Osteocyte (in vitro differentiated cells): ENCODE measurements at regions not wholly inside any gene's neighbourhood (a gene's known extent, or its start where the extent isn't known, plus 50 kb on each side); places are given as distances from the start of the nearest gene placed in this dataset.

Experiments used
- DNase-seq: peaks from one replicate; pipeline ENCODE4 v3.0.0; 2021; ENCODE audit warnings: mixed read lengths; ENCODE audit not compliant: unreplicated experiment; ENCODE audit errors: extremely low spot score
- H3K27ac Mint-ChIP-seq: one replicate; pipeline ENCODE4 v1.8.0; 2021; ENCODE audit warnings: mild to moderate bottlenecking, mixed read lengths; ENCODE audit not compliant: unreplicated experiment
- H3K27me3 Mint-ChIP-seq: one replicate; pipeline ENCODE4 v1.8.0; 2021; ENCODE audit warnings: mixed read lengths; ENCODE audit not compliant: unreplicated experiment
- H3K36me3 Mint-ChIP-seq: one replicate; pipeline ENCODE4 v1.8.0; 2021; ENCODE audit warnings: mixed read lengths; ENCODE audit not compliant: unreplicated experiment
- H3K4me1 Mint-ChIP-seq: one replicate; pipeline ENCODE4 v1.8.0; 2021; ENCODE audit warnings: mixed read lengths; ENCODE audit not compliant: unreplicated experiment
- H3K4me3 Mint-ChIP-seq: one replicate; pipeline ENCODE4 v1.8.0; 2021; ENCODE audit warnings: mild to moderate bottlenecking, moderate library complexity, mixed read lengths; ENCODE audit not compliant: unreplicated experiment
- H3K9me3 Mint-ChIP-seq: one replicate; pipeline ENCODE4 v1.8.0; 2021; ENCODE audit warnings: mixed read lengths; ENCODE audit not compliant: unreplicated experiment
- TF ChIP-seq, protein P1 (sequence below): fragments of 200-600 bp; sonication (generic); IDR thresholded peaks from 2 replicates; pipeline ENCODE4 v1.5.0; 2021; ENCODE audit warnings: antibody characterized with exemption, mild to moderate bottlenecking, moderate library complexity

DNA sequence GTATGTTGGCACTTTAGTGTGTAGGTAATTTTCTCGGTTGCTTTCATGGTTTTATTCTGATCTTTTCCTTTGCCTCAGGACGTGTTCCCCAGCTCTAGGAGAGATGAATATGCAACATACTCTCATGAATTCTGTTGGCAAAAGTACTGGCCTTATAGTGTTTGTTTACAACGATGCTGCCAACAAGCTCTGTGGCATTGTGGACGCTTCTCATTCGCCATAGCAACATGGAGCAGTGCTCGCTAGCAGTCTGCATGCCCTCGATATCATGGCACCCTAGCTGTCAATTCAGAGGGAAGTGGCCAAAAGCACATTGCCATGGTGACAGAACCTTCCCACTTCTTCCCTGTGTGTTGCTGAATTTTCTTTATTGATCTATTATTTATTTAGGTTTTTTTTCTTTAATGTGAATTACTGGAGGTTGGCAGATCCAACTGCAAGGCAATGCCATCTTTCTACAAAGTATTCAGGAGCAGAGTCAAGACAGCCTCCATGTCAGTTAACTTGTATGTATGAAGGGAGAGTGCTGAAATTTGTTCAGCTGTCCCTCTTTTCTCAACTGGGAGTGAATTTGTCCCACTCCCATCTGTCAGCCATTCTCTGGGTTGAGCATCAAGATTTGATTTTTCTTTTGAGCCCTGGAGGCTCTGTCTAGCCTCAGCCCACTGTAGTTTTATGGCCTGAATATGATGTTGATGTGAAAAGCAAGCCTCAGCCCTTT lies 224.9 kb upstream of the VCX3A start:
- DNase-seq, result no peak
- Mint-ChIP-seq H3K4me3 (no peak overlapping the region), H3K27ac (no peak overlapping the region), H3K36me3 (no peaks in the 10 kb centered on the region), H3K9me3 (peaks cover 11% of the 10 kb centered on the region), H3K27me3 (no peaks in the 10 kb centered on the region), H3K4me1 (no peaks in the 10 kb centered on the region)
- TF ChIP-seq, protein P1, sequence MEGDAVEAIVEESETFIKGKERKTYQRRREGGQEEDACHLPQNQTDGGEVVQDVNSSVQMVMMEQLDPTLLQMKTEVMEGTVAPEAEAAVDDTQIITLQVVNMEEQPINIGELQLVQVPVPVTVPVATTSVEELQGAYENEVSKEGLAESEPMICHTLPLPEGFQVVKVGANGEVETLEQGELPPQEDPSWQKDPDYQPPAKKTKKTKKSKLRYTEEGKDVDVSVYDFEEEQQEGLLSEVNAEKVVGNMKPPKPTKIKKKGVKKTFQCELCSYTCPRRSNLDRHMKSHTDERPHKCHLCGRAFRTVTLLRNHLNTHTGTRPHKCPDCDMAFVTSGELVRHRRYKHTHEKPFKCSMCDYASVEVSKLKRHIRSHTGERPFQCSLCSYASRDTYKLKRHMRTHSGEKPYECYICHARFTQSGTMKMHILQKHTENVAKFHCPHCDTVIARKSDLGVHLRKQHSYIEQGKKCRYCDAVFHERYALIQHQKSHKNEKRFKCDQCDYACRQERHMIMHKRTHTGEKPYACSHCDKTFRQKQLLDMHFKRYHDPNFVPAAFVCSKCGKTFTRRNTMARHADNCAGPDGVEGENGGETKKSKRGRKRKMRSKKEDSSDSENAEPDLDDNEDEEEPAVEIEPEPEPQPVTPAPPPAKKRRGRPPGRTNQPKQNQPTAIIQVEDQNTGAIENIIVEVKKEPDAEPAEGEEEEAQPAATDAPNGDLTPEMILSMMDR, result no peak

- no peaks in the 10 kb centered on the region for H3K4me1 Mint-ChIP-seq
- TF ChIP-seq, protein P1, result no peak
- H3K27ac Mint-ChIP-seq, result no peak overlapping the region
- peaks cover 11% of the 10 kb centered on the region for H3K9me3 Mint-ChIP-seq
- no peak overlapping the region for H3K4me3 Mint-ChIP-seq
- H3K27me3 Mint-ChIP-seq, result no peaks in the 10 kb centered on the region
- no peak for DNase-seq
- H3K36me3 Mint-ChIP-seq, result no peaks in the 10 kb centered on the region
Observed at GRCh38 chrX:6758234-6758633, 223.3 kb upstream of the VCX3A start.

- peaks cover 11% of the 10 kb centered on the region for H3K9me3 Mint-ChIP-seq
Observed at GRCh38 chrX:6757631-6758030, 222.7 kb upstream of the VCX3A start.

GRCh38 chrX:6748595-6748994 lies 213.7 kb upstream of the VCX3A start:
- H3K4me1 Mint-ChIP-seq, result no peaks in the 10 kb centered on the region
- no peaks in the 10 kb centered on the region for H3K9me3 Mint-ChIP-seq
- H3K27ac Mint-ChIP-seq, result no peak overlapping the region
- no peak overlapping the region for H3K4me3 Mint-ChIP-seq
- no peaks in the 10 kb centered on the region for H3K36me3 Mint-ChIP-seq
- no peak for DNase-seq
- TF ChIP-seq, protein P1, result no peak
- no peaks in the 10 kb centered on the region for H3K27me3 Mint-ChIP-seq

More at GRCh38 chrX:6757631-6758030, 222.7 kb upstream of the VCX3A start:
- no peaks in the 10 kb centered on the region for H3K4me1 Mint-ChIP-seq
- no peak overlapping the region for H3K4me3 Mint-ChIP-seq
- no peaks in the 10 kb centered on the region for H3K27me3 Mint-ChIP-seq
- no peak overlapping the region for H3K27ac Mint-ChIP-seq
- TF ChIP-seq, protein P1, result no peak
- DNase-seq, result no peak
- no peaks in the 10 kb centered on the region for H3K36me3 Mint-ChIP-seq

DNA sequence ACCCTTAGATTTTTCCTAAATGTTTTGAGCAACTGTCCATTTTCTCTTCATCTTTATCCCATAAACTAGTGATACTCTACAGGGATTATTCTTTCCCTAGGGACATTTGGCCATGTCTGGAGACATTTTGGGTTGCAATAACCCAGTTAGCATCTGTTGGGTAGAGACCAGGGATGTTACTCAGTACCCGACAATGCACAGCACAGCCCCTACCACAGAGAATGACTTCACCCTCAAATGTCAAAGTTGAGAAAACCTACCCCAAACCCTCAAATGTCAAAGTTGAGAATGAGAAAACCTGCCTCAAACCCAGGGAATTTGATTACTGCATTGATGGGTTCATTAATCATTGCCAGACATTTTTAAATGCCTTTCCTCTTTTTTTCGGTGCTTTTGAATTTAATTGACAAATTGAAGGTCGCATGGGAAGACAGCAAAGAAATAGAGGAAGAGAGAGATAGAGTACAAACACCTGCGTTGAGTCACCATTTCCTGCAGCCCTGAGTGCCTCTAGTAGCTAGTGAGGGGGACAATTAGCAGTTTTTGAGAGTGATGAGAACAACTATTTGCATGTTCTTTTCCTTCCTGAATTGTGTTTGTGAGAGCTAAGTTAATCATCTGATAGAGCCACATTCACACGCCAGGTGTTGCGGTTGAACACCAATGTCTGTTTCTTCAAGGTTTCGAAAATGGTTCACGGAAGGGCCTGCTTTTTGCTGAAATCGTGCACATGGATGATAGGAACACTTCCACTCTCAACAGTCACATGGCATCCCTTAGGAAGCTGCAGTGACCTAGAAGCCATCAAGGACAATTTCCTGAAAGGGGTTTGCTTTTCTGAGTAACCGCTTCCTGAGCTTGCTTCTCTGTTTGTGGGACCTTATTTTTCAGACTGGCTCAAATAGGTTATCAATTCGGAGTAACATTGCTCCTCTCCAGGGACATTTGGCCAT lies 203.9 kb upstream of the VCX3A start:
- Mint-ChIP-seq H3K4me3 (no peak overlapping the region), H3K4me1 (no peaks in the 10 kb centered on the region), H3K27me3 (no peaks in the 10 kb centered on the region), H3K36me3 (no peaks in the 10 kb centered on the region), H3K27ac (no peak overlapping the region), H3K9me3 (peaks cover 4% of the 10 kb centered on the region)
- TF ChIP-seq, protein P1, result no peak
- no peak for DNase-seq
